Hematopoietic multipotent progenitor cell treated with erythropoietin and hydrocortisone succinate and interleukin-3 and kit ligand, for 15 days (in vitro differentiated cells): ENCODE measurements at regions not wholly inside any gene's neighbourhood (a gene's known extent, or its start where the extent isn't known, plus 50 kb on each side); places are given as distances from the start of the nearest gene placed in this dataset.

Experiments
- DNase-seq: peaks from one replicate; pipeline ENCODE4 v3.0.0-alpha.2; 2015; ENCODE audit warnings: low spot score

DNA sequence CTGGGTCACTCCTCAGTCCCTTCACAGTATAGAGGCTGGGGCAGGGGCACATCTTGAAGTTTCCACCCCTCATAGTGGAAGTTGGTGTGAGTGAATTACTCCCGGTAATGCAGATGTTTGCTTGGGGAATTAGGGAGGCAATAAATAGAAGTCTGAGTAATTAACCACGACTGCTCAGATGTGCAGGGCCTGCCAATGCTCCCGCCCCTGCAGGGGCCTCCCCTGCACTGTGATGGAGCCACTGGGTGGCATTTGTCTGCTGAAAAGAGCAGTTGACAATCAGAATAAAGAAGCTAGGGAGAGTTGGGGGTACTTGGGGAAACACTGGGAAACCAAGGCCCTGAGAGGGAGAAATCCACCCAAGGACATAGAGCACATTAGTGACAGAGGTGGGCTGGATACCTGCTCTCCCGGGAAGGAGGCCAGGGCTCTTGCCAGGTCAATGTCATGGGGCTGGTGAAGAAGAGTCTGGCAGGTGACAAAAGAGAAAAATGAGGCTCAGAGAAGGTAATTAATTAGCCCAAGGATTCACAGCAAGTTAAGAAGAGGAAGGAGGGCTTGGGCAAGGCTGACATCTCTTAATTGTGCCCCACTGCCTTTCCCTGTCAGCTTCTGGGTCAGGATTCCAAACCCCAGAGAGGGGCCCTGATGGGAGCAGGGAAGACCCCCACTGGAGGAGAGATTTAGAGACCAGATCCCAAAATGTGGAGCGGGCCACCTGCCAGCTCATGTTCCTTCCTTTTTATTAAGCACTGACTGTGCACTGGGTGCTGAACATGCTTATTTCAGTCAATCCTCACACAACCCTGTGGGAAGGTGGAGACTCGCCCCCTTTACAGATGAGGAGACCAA is 436.2 kb downstream of the MATN1 start:
- DNase-seq: no peak

DNA sequence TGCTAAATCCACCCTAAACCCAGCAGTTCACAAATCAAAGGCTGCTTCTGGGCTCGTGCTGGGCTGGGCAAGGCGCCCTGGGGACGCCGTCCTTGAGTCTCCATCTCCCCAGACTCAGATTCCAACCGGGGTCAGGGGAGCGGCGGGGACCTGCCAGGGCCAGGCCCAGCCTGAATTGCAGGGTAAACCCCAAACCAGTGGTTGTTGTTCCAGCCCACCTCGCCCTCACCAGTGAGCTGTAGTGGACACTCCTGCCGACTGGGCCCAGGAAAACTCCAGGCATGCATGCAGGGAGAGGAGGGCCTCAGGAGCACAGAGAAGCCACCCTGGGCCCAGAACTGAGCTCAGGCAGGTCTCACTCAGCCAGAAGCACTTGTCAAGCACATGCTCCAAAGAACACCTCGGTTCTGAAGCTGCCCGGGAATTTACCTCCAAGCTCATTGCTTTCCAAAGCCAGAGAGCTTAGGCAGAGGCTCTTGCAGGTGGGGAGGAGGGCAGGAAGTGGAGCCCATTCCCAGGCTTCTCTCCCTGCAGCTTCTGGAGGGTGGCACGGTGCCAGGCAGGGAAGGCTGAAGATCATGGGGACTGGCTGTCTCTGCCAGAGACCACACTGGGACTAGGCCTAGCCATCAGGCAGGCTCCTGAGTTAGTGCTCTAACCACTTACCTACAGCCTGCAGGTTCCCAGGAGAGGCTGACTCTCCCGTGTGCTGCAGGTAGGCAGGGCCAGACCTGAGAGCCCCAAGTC is 437.0 kb downstream of the MATN1 start:
- DNase-seq: no peak

DNA sequence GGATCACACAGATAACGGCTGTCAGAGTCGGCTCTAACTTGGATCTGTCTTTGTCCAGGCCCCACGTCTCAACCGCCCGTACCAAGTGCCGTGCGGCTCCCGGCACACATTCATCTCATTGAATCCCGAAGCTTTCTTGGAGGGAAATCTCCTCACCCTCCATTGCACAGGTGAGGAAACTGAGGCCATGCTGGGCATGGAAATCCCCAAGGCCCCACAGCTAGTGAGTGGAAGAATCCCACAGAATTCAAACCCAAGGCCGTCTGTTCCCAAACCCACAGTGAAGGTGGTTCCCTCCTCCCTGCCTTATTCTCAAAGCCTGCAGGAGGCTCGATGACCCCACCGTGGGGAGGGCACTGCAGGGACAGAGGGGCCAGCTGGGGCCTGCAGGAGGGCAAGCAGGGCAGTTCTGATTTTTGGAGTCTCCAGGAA is 437.9 kb downstream of the MATN1 start:
- DNase-seq: no peak

DNA sequence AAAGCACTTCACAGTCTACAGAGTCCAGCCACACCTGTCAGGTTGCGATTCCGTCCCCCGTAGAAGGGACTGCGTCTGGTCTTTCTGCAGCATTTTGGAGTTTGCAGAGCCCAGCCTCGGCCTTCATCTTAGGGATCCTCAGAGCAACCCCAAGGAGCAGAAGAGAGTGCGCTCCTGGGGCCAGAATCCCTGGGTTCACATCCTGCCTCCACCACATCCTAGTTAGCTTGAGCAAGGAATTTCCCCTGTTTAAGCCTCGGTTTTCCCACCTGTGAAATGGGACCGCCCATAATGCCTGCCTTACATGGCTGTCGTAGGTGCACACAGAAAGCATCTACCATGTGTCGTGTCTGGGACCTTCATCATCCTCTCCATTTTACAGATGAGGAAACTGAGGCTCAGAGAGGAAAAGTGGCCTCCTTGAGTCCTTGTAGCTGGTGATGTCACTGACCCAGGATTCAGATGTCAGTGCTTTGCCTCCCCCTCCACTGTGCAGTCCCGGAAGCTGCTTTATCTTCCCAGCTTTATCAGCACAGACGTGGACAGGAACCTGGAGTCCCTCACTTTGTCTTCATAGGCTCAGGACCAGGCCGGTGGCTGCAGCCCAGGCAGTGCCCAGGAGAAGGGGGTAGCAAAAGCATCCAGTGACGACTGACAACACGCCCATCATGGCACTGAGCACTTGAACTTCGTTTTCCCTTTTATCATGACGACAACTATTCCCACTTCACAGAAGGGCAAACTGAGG is 438.5 kb downstream of the MATN1 start:
- no peak for DNase-seq

DNA sequence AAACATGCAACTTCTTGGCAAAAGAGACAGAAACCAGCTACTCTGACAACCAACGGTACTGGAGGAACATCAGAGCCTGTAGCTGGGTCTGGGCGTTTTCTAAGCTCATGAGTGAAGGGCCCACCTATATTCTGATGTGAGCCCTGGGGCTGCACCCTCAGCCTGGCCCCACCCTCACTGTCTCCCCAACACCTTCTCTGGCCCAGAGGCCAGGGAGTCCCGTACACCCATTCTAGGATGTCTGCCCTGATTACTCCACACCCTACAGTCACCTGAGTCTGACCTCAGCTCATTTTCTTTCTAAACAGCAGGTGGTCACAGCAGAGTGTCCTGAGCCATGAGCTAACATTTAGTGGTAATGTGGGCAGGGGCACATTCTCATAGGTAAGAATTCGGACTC is 439.2 kb downstream of the MATN1 start:
- no peak for DNase-seq

DNA sequence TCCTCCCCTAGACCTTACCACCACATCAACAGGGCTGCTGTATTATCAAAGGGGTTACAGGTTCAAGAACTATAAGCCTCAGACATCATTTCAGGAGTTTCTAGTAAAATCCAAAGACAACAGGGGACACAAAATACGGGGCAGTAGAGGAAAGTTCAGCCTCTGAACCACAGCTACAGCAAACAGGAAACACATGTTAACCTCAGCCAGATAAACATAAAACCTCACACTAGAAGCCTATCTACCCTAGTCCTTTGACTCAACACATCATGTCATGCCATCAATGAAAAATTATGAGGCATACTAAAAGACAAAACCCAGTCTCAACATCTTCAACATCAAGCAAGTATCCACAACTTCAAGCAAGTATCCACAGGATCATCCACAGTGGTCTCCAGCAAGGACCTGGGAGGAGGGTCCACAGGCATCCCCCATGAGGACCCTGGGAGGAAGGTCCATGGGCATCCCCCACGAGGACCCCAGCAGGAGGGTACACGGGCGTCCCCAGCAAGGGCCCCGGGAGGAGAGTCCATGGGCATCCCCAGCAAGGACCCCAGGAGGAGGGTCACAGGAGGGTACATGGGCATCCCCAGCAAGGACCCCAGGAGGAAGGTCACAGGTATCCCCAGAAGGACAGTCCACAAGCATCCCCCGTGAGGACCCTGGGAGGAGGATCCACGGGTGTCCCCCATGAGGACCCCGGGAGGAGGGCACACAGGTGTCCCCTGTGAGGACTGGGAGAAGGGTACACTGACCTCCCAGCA is 440.0 kb downstream of the MATN1 start:
- no peak for DNase-seq

DNA sequence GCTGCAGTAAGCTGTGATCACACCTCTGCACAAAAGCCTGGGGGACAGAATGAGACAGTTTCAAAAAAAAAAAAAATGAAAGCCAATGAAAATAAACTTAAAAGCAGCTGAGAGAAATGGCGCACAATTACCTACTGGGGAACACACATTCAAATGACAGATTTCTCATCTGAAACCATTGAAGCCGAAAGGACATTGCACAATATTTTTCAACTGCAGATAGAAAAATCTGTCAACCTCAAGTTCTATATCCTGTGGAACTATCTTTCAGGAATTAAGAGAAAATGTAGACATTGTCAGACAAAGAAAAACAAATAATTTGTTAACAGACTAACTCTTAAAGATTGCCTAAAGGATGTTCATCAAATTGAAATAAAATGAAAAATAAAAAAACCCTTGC is 442.8 kb downstream of the MATN1 start:
- DNase-seq: no peak

DNA sequence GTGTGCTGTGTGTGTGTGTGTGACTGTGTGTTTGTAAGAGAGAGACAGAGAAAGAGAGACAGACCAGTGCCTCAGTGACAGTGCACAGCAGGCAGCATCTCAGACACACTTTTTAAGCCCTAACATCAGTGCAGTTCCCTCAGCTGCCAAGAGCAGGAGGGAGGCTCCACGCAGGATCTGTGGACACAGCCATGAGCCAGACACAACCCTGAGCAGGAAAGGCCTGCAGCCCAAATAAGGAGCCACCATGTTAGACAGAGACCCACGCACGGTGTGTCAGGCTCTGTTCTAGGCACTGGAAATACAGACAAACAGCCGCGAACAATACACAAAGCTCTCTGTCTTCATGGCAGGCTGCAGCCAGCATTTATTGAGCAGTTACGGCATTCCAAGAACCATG is 445.5 kb downstream of the MATN1 start:
- DNase-seq: no peak

DNA sequence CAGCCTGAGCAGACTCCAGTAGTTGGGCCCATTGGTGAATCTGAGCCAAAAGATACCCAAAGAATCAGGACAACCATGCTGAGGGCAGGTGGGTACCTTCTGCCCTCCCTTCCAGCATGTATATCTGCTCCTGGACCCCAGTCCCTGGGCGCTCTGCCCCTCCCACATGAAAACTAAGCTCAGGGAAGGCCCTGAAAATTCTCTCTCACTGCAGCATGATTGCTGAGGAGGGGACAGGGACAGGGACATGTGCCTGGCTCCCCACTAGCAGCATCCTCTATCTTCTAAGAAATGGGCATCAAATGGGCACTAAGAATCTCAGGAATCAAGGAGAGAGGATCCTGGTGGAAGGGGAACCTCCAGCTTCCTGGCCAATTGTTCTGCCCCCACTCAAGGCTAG is 446.0 kb downstream of the MATN1 start:
- DNase-seq: no peak

DNA sequence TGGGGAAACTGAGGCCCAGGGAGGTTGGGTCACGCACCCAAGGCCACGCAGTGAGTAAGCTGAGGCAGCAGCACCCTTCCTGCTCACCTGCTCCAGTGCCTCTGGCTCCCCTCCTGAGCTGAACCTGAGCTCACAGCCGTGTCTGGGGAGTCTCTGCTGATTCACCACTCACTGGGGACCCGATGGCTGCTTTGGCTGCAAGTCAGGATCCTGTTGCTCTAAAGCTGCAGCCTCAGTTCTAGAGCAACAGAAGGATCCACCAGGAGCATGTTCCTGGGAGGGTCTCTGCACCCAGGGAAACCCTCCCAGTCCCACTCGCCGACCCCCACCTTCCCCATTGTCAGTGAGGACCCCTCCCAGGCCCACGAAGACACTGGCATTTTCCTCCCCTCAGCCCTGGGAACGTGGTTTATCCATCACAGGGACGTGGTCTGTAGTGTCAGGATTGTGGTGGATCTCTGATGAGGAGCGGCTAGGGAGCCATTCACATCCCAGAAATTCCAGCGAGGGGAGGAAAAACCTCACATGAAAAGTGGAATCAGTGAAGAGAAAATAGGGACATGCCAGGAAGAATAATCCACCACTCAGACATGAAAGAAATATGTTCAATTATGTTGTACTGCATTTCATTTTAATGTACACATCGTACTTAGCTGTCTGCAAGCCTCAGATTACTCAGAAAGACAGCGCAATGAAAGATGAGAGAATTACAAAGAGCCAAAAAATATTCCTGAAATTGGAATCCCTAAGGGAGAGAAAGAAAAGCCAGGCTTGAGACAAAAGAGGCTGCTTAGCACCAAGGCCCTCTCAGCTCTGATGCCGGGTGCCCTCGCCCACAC is 447.2 kb downstream of the MATN1 start:
- no peak for DNase-seq

DNA sequence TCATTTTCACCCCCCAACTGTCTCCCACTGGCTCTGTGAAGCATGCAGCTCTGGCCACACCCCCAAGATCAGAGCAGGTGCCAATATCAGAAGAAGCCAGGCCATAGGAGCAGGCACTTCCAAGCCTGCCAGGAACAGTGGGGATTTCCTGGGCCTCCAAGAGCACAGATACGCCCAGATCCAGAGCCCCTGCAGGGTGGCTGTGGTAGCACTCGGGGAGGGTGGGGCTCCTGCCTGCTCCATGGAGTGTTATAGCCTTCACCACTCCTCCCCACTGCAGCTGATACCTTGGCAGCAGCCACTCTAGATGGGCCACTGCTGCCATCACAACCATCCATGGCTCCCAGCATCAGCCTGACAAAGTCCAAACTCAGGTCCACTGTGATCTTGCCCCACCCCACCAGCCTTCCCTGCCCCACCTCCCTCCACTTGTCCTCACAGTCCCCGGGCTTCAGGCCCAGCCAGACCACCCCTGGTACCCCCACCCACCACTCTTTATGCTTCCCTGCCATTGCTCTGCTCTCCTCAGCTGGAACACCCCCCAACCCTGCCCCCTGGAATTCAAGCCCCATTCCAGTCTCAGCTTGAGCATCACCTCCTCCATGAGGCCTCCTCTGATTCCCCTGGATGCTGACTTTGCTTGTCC is 448.3 kb downstream of the MATN1 start:
- no peak for DNase-seq

DNA sequence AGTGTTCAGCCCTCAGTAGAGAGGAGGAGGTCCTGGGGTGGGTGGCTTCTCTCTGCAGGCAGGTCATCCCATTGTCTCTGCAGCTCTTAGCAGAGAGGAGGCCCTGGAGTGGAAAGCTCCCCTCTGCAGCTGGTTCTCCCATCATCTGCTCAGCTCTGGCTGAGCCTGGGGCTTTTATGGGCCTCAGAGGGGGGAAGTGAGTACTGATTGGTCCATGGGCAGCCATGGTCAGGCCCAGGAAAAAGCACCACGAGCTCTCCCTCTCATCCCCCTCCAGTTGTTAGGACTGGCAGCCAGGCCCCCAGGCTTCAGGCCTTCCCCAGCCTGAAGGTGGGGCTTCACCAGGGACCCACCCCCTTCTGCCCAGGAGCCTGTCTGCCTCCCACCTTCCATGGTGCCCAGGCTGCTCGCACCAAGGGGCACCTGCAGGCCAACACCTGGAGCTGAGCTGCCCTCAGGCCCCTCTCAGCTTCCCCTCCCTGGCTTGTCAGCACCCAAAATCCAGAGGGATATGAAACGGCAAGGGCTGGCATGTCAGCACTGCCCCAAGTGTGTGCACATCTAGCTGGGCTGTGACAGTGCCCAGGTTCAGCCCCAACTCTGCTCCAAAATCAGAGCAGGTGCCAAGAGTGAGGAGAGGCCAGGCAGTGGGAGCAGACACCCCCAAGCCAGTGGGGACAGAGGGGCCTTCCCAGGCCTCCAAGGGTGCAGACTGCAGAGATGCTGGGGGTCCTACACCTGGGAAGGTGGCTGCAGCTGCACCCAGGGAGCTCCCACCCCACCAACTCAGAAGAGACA is 449.0 kb downstream of the MATN1 start:
- DNase-seq: no peak

DNA sequence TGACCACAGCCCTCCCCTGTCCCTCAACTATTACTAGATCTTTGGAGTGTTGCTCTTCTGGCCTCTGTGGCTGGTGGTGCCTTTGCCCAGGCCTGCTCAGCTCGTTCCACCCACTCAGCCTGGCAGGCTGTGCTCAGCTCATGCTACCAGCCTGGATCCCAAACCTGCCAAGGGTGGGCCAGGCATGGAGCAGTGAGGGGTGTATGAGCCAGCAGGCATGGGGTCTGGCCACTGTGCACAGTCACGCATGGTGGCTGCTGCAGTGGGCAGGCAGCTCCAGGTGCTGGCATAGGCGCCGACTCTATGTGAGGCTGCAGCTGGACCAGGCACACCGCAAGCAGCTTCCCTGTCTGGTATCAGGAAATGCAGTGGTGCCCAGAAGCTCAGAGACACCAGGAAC is 449.9 kb downstream of the MATN1 start:
- no peak for DNase-seq

DNA sequence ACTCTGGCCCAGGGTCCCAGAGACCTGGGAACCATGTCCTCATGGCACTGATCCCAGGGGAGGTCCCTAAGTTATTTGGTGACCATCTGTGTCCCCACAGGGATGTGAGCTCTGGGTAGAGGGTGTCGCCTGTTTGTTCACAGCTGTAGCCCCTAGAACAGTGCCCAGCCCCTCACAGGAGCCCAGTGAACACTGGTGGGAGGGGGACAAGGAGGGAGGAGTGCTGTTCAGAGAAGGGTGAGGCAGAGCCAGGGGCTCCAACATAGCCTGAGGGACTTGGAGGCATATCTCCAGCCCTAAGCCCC is 450.4 kb downstream of the MATN1 start:
- no peak for DNase-seq

DNA sequence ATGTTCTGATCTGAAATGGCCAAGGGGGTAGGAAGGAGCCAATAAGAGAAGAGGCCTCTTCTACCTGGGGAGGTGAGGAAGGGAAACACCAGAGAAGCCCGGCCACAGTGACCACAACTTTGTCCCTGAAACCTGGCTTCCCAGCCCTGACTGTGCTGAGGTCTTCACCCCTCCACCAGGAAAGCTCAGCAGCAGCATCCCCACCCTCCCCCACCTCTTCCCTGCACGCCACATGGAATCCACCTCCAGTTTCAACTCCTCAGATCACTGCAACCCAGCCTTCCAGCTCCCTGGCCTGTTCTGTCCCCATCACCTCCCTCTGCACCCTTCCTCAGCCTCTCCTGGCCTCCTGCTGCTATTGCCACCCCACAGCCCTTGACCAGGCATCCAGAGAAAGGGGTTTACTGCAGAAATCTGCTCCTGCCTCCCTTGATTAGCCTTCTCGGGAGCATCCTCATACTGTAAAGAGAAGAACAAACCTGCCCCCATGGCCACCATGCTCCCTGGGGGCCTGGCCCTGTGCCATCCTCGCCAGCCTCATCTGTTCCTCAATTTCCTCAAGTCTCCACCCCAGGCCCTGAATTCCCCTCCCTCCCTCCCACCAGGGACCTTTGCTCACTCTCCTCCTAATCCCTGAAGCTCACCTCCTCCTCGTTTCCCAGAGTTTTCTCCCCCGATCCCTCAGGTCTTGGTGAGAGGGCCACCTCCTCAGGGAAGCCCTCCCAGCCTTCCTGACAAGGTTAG is 450.9 kb downstream of the MATN1 start:
- DNase-seq: no peak

DNA sequence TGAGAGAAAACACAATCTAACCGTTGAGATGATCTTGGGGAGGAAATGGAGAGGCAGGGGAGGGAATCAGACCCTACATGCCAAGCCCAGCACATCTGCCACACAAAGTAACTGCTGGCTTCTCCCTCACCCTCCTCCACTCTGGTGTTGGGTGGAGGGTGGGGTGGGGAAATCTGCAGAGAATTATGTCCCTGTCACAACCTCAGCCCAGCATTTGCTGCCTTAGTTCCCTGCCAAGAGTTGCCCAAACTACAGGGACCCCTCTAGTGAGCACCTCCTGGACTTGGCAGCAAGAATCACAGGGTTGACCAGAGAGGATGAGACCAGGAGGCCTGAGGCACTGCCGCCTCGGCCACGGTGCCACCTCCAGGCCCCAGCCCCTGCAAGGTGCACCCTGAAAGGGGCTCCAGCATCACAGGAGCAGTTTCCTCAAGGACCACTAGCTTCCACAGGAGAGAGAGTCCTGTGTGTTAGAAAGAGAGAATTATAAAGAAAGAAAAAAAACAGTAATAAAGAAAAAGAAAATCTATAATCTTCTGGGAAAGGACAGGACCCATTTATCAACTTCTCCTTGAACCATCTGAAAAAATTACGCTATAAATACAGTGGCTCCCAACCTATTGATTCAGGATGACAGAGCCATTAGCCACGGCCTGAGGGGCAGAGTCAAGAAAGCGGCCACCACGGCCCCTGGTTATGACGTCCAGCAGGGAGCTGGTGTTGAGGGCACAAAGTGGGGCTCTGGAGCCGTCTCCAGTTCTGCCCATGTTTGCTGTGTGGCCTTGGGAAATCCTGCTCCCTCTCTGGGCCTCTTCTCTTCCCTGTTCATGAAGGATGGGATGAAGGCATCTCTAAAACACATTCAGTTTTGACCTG is 451.7 kb downstream of the MATN1 start:
- no peak for DNase-seq

DNA sequence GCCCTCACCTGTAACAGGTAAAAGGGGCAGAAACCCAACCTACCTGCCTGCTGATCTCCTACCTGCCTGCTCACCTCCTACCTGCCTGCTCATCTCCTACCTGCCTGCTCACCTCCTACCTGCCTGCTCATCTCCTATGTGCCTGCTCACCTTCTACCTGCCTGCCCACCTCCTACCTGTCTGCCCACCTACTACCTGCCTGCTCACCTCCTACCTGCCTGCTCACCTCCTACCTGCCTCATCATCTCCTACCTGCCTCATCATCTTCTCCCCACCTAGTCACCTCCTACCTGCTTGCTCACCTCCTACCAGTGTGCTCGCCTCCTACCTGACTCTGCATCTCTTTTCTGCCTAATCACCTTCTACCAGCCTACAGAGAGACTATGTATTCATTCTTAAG is 452.9 kb downstream of the MATN1 start:
- no peak for DNase-seq
